ENCODE measurements at regions not wholly inside any gene's neighbourhood (a gene's known extent, or its start where the extent isn't known, plus 50 kb on each side); places are given as distances from the start of the nearest gene placed in this dataset.
A peak's percentile ranks its signal among the peaks of the same experiment; 100 is the strongest.

GRCh38 chrX:46366381-46367207 lies 178.6 kb downstream of the ZNF674 start:
- H3K36me3 ChIP-seq (ENCODE audit: insufficient read depth, low read length) = no peaks in the 10 kb centered on the region
- peak overlapping the region; percentile 87 for H3K27ac ChIP-seq (ENCODE audit: low read depth, low read length)
- 74% methylated on average over 2 of the region's 2 CpGs for WGBS
- no peaks in the 10 kb centered on the region for H3K27me3 ChIP-seq (ENCODE audit: insufficient read depth, low read length)
- H3K4me1 ChIP-seq (ENCODE audit: insufficient read depth, low read length) = 0 out of 2 replicates have a peak, but pooled peaks cover 13% of the 10 kb centered on the region
- peak overlapping the region; percentile 36; the same call in 1 of the 2 replicates for H3K9ac ChIP-seq (ENCODE audit: low read depth, low read length)
- no peak overlapping the region for H3K4me3 ChIP-seq (ENCODE audit: low read length)
- H3K9me3 ChIP-seq (ENCODE audit: insufficient read depth, low read depth, low read length) = no peaks in the 10 kb centered on the region

DNA sequence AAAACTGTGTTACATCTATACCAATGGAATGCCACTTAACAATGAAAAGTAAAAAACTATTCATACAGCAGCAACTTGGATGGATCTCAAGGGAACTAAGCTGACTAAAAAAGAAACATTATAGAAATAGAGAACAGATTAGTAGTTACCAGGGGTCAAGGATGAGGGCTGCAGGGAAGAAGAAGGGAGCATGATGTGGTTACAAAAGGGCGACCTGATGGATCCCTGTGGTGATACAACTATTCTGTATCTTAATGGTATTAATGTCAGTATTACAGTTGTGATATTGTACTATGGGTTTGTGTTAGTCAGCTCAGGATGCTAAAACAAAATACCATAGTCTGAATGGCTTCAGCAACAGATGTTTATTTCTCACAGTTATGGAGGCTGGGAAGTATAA lies 190.7 kb downstream of the ZNF674 start:
- Histone ChIP-seq H3K27ac (ENCODE audit: low read depth, low read length) (no peak overlapping the region), H3K27me3 (ENCODE audit: insufficient read depth, low read length) (no peaks in the 10 kb centered on the region), H3K4me1 (ENCODE audit: insufficient read depth, low read length) (no peaks in the 10 kb centered on the region), H3K9me3 (ENCODE audit: insufficient read depth, low read depth, low read length) (no peaks in the 10 kb centered on the region), H3K4me3 (ENCODE audit: low read length) (no peak overlapping the region), H3K9ac (ENCODE audit: low read depth, low read length) (no peak overlapping the region), H3K36me3 (ENCODE audit: insufficient read depth, low read length) (no peaks in the 10 kb centered on the region)
- 94% methylated on average over 1 of the region's 1 CpG for WGBS

GRCh38 chrX:46341767-46342322 lies 203.4 kb downstream of the ZNF674 start:
- no peak overlapping the region; the same call in 1 of the 2 replicates for H3K27ac ChIP-seq (ENCODE audit: low read depth, low read length)
- H3K9me3 ChIP-seq (ENCODE audit: insufficient read depth, low read depth, low read length) = no peaks in the 10 kb centered on the region
- no peaks in the 10 kb centered on the region for H3K27me3 ChIP-seq (ENCODE audit: insufficient read depth, low read length)
- 89% methylated on average over 1 of the region's 1 CpG for WGBS
- H3K4me3 ChIP-seq (ENCODE audit: low read length) = no peak overlapping the region
- no peak overlapping the region for H3K9ac ChIP-seq (ENCODE audit: low read depth, low read length)
- no peaks in the 10 kb centered on the region for H3K36me3 ChIP-seq (ENCODE audit: insufficient read depth, low read length)
- H3K4me1 ChIP-seq (ENCODE audit: insufficient read depth, low read length) = peaks cover 16% of the 10 kb centered on the region

GRCh38 chrX:46340696-46341095 lies 204.5 kb downstream of the ZNF674 start:
- no peaks in the 10 kb centered on the region for H3K36me3 ChIP-seq (ENCODE audit: insufficient read depth, low read length)
- H3K4me3 ChIP-seq (ENCODE audit: low read length) = no peak overlapping the region
- H3K9me3 ChIP-seq (ENCODE audit: insufficient read depth, low read depth, low read length) = no peaks in the 10 kb centered on the region
- H3K27ac ChIP-seq (ENCODE audit: low read depth, low read length) = no peak overlapping the region; the same call in 1 of the 2 replicates
- no peaks in the 10 kb centered on the region for H3K27me3 ChIP-seq (ENCODE audit: insufficient read depth, low read length)
- H3K4me1 ChIP-seq (ENCODE audit: insufficient read depth, low read length) = peaks cover 16% of the 10 kb centered on the region
- no peak overlapping the region for H3K9ac ChIP-seq (ENCODE audit: low read depth, low read length)

GRCh38 chrX:46333550-46333949 lies 211.7 kb downstream of the ZNF674 start:
- Histone ChIP-seq H3K27me3 (ENCODE audit: insufficient read depth, low read length) (no peaks in the 10 kb centered on the region), H3K4me1 (ENCODE audit: insufficient read depth, low read length) (peaks cover 7% of the 10 kb centered on the region; the same call in 1 of the 2 replicates), H3K9me3 (ENCODE audit: insufficient read depth, low read depth, low read length) (no peaks in the 10 kb centered on the region), H3K4me3 (ENCODE audit: low read length) (no peak overlapping the region), H3K9ac (ENCODE audit: low read depth, low read length) (no peak overlapping the region), H3K27ac (ENCODE audit: low read depth, low read length) (no peak overlapping the region; the same call in 1 of the 2 replicates), H3K36me3 (ENCODE audit: insufficient read depth, low read length) (no peaks in the 10 kb centered on the region)
- WGBS = 60% methylated on average over 2 of the region's 5 CpGs

GRCh38 chrX:46330981-46331380 lies 214.2 kb downstream of the ZNF674 start:
- H3K27me3 ChIP-seq (ENCODE audit: insufficient read depth, low read length) = no peaks in the 10 kb centered on the region

DNA sequence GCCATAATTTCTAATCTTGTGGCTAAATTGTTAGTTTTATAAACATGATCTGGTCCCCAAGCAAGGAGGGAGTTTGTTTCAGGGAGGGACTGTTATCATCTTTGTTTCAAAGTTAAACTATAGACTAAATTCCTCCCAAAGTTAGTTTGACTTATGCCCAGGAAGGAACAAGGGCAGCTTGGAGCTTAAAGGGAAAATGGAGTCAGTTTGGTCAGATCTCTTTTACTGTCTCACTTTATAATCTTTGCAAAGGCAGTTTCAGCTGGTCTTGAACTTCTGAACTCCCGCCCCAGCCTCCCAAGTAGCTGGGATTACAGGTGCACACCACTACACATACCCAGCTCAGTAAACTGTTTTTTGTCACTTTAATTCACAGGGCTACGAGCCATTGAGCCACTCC lies 214.7 kb downstream of the ZNF674 start:
- no peak overlapping the region for H3K9ac ChIP-seq (ENCODE audit: low read depth, low read length)
- H3K9me3 ChIP-seq (ENCODE audit: insufficient read depth, low read depth, low read length) = no peaks in the 10 kb centered on the region
- no peak overlapping the region for H3K27ac ChIP-seq (ENCODE audit: low read depth, low read length)
- no peak overlapping the region for H3K4me3 ChIP-seq (ENCODE audit: low read length)
- H3K4me1 ChIP-seq (ENCODE audit: insufficient read depth, low read length) = peaks cover 28% of the 10 kb centered on the region
- no peaks in the 10 kb centered on the region for H3K27me3 ChIP-seq (ENCODE audit: insufficient read depth, low read length)
- H3K36me3 ChIP-seq (ENCODE audit: insufficient read depth, low read length) = no peaks in the 10 kb centered on the region
- WGBS = 87% methylated on average over 2 of the region's 2 CpGs

More at GRCh38 chrX:46330981-46331380, 214.2 kb downstream of the ZNF674 start:
- no peak overlapping the region for H3K27ac ChIP-seq (ENCODE audit: low read depth, low read length)
- no peak overlapping the region for H3K9ac ChIP-seq (ENCODE audit: low read depth, low read length)
- no peak overlapping the region for H3K4me3 ChIP-seq (ENCODE audit: low read length)
- no peaks in the 10 kb centered on the region for H3K9me3 ChIP-seq (ENCODE audit: insufficient read depth, low read depth, low read length)
- H3K4me1 ChIP-seq (ENCODE audit: insufficient read depth, low read length) = peaks cover 23% of the 10 kb centered on the region
- H3K36me3 ChIP-seq (ENCODE audit: insufficient read depth, low read length) = no peaks in the 10 kb centered on the region

DNA sequence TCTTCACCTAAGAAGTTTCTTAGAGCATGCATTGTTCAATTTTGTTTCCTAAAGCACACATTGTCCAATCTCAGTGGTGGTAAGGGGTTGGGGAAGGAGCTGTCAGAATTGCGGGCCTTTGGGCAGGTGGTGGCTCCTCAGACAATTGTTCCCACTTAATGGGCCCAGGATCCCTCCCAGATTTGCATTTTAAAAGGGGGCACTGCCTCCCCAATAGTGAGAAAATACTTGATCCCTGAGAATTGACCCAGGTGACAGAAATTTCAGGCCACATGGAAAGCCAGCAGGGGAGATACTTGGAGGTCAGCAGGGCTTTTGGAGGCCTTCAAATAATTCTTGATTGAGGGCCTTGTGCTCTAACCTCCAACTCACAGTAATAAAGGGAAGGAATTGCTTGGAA lies 217.1 kb downstream of the ZNF674 start:
- H3K4me3 ChIP-seq (ENCODE audit: low read length) = peak overlapping the region; percentile 40
- H3K9me3 ChIP-seq (ENCODE audit: insufficient read depth, low read depth, low read length) = no peaks in the 10 kb centered on the region
- H3K36me3 ChIP-seq (ENCODE audit: insufficient read depth, low read length) = no peaks in the 10 kb centered on the region
- WGBS = 0% methylated on average over 1 of the region's 1 CpG
- H3K27me3 ChIP-seq (ENCODE audit: insufficient read depth, low read length) = no peaks in the 10 kb centered on the region
- H3K9ac ChIP-seq (ENCODE audit: low read depth, low read length) = peak overlapping the region; percentile 60
- peak overlapping the region; percentile 98; the same call in 1 of the 2 replicates for H3K27ac ChIP-seq (ENCODE audit: low read depth, low read length)
- H3K4me1 ChIP-seq (ENCODE audit: insufficient read depth, low read length) = peaks cover 39% of the 10 kb centered on the region

- H3K4me1 ChIP-seq (ENCODE audit: insufficient read depth, low read length) = peaks cover 39% of the 10 kb centered on the region
- WGBS = under 1% methylated on average over 7 of the region's 7 CpGs
- no peaks in the 10 kb centered on the region for H3K27me3 ChIP-seq (ENCODE audit: insufficient read depth, low read length)
- peak overlapping the region; percentile 40 for H3K4me3 ChIP-seq (ENCODE audit: low read length)
- H3K27ac ChIP-seq (ENCODE audit: low read depth, low read length) = peak overlapping the region; percentile 98
- H3K36me3 ChIP-seq (ENCODE audit: insufficient read depth, low read length) = no peaks in the 10 kb centered on the region
- H3K9ac ChIP-seq (ENCODE audit: low read depth, low read length) = peak overlapping the region; percentile 78
- no peaks in the 10 kb centered on the region for H3K9me3 ChIP-seq (ENCODE audit: insufficient read depth, low read depth, low read length)
These were observed 217.6 kb downstream of the ZNF674 start for GRCh38 chrX:46327566-46328115.

- Histone ChIP-seq H3K27ac (ENCODE audit: low read depth, low read length) (peak overlapping the region; percentile 98), H3K27me3 (ENCODE audit: insufficient read depth, low read length) (no peaks in the 10 kb centered on the region), H3K36me3 (ENCODE audit: insufficient read depth, low read length) (no peaks in the 10 kb centered on the region), H3K9ac (ENCODE audit: low read depth, low read length) (peak overlapping the region; percentile 58), H3K4me1 (ENCODE audit: insufficient read depth, low read length) (peaks cover 39% of the 10 kb centered on the region), H3K9me3 (ENCODE audit: insufficient read depth, low read depth, low read length) (no peaks in the 10 kb centered on the region), H3K4me3 (ENCODE audit: low read length) (0 out of 2 replicates have a peak overlapping the region, but pooled peaks have one; percentile 19)
- 26% methylated on average over 1 of the region's 3 CpGs for WGBS
These were observed 219.1 kb downstream of the ZNF674 start for GRCh38 chrX:46326161-46326560.

DNA sequence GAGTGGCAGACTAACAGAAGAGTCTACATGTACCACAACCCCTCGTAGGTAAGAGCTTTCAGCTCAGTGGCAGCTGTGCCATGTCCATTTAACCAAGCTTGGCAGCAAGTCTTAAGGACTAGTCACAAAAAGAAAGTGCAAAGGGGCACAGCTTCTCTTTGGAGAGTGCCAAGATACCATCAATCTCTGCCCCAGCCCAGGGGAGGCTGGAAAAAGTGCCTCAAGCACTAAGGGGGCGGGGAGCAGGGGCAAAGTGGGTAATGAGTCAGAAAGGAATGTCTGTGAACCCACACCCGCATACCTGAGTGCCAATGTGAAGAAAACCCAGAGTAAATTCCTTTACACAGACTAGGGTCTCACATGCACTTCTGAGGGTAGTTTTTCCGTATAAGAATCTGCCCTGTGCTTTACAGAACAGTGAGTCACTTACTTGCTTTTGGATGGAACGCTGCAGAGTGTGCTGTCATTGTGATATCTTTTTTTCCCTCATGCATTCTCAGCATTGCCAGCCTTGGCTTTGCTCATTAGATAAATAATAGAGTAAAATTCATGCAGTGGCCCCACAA lies 219.8 kb downstream of the ZNF674 start:
- Histone ChIP-seq H3K9ac (ENCODE audit: low read depth, low read length) (peak overlapping the region; percentile 58; the same call in 1 of the 2 replicates), H3K27ac (ENCODE audit: low read depth, low read length) (peak overlapping the region; percentile 98)
- WGBS = 48% methylated on average over 4 of the region's 5 CpGs

More for the DNA sequence above, 219.8 kb downstream of the ZNF674 start:
- Histone ChIP-seq H3K27me3 (ENCODE audit: insufficient read depth, low read length) (no peaks in the 10 kb centered on the region), H3K9me3 (ENCODE audit: insufficient read depth, low read depth, low read length) (no peaks in the 10 kb centered on the region), H3K36me3 (ENCODE audit: insufficient read depth, low read length) (no peaks in the 10 kb centered on the region), H3K4me1 (ENCODE audit: insufficient read depth, low read length) (peaks cover 39% of the 10 kb centered on the region), H3K4me3 (ENCODE audit: low read length) (no peak overlapping the region)

Measured in HUES64 (cell line).